Spinal cord (tissue), 9 donors: ENCODE measurements at regions not wholly inside any gene's neighbourhood (a gene's known extent, or its start where the extent isn't known, plus 50 kb on each side); places are given as distances from the start of the nearest gene placed in this dataset.

Experiments used
- DNase-seq, 6 donors: peaks; one replicate each; pipeline versions ENCODE4 v3.0.0 to v3.0.0-alpha.2; 2013 to 2015; ENCODE audit warnings: low spot score in 6 of 6, low read depth in 4 of 6
- H3K27ac ChIP-seq: one replicate; pipeline ENCODE4 v1.5.1; 2013; ENCODE audit warnings: low read depth, low read length, control low read depth
- H3K27me3 ChIP-seq: one replicate; pipeline ENCODE4 v1.6.1; 2013; ENCODE audit warnings: low read length; ENCODE audit not compliant: control insufficient read depth, insufficient read depth
- H3K36me3 ChIP-seq: one replicate; pipeline ENCODE4 v1.6.1; 2013; ENCODE audit warnings: low read length; ENCODE audit not compliant: control insufficient read depth, insufficient read depth
- H3K4me1 ChIP-seq: one replicate; pipeline ENCODE4 v1.6.1; 2013; ENCODE audit warnings: low read length; ENCODE audit not compliant: control insufficient read depth, insufficient read depth
- H3K4me3 ChIP-seq: one replicate; pipeline ENCODE4 v1.5.1; 2013; ENCODE audit warnings: low read depth, low read length, control low read depth
- H3K9me3 ChIP-seq: one replicate; pipeline ENCODE4 v1.6.1; 2013; ENCODE audit warnings: low read length; ENCODE audit not compliant: control insufficient read depth, insufficient read depth
- WGBS: methylation state at CpG from one replicate; pipeline ENCODE4 v1.1.5; 2013; ENCODE audit warnings: missing lambda C conversion rate; ENCODE audit not compliant: insufficient coverage; 5-methylcytosine and 5-hydroxymethylcytosine counted together
- donor health status: healthy.

DNA sequence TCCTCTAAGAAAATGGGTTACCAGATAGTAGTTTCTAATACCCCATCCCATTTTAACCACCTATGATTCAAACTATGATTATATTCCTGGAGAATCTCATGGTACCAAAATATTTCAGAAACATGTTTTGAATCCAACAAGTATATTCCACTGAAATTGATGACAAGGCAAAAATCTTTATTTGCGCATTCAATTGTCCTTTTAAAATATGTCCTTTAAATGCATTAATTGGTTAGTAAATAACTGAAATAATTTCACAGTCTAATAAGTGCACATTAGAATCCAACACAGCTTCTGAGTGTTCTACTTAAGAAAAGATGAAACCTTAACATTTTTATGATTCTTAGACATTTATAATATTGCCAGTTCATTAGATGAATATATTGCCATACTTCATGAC lies 356.6 kb downstream of the SETD4 start:
- WGBS = no CpG with 5 or more reads among the region's 1 CpG
- Histone ChIP-seq H3K4me1 (no peaks in the 10 kb centered on the region), H3K9me3 (no peaks in the 10 kb centered on the region), H3K27me3 (no peaks in the 10 kb centered on the region), H3K27ac (no peak overlapping the region), H3K36me3 (no peaks in the 10 kb centered on the region), H3K4me3 (no peak overlapping the region)
- DNase-seq = no peak

DNA sequence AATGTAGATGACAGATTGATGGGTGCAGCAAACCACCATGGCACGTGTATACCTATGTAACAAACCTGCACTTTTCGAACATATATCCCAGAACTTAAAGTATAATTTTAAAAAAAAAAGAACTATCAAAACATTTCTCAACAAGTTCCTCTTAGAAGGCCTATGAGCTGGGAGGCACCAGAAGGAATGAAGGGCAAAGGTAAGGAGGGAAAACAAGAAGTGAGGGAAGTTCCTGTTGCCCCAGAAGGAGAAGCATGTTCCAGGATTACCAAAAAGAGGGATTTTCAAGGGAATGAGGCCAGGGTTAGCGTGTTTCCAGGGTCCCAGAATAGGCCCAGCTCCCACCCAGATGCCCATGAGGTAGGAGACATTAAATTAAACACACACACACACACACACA lies 361.0 kb downstream of the SETD4 start:
- Histone ChIP-seq H3K9me3 (no peaks in the 10 kb centered on the region), H3K36me3 (no peaks in the 10 kb centered on the region), H3K27ac (no peak overlapping the region), H3K27me3 (no peaks in the 10 kb centered on the region), H3K4me3 (no peak overlapping the region), H3K4me1 (peaks cover 4% of the 10 kb centered on the region)
- DNase-seq = no peak
- WGBS = no CpG with 5 or more reads among the region's 3 CpGs

GRCh38 chr21:35697321-35697808 lies 363.0 kb downstream of the SETD4 start:
- Histone ChIP-seq H3K27ac (no peak overlapping the region), H3K4me1 (peaks cover 4% of the 10 kb centered on the region), H3K27me3 (no peaks in the 10 kb centered on the region), H3K9me3 (no peaks in the 10 kb centered on the region), H3K36me3 (no peaks in the 10 kb centered on the region), H3K4me3 (no peak overlapping the region)
- WGBS = 6% methylated on average over 3 of the region's 3 CpGs
- peak in 4 of 6 donors; percentile 9 to 79 (median 52) for DNase-seq

DNA sequence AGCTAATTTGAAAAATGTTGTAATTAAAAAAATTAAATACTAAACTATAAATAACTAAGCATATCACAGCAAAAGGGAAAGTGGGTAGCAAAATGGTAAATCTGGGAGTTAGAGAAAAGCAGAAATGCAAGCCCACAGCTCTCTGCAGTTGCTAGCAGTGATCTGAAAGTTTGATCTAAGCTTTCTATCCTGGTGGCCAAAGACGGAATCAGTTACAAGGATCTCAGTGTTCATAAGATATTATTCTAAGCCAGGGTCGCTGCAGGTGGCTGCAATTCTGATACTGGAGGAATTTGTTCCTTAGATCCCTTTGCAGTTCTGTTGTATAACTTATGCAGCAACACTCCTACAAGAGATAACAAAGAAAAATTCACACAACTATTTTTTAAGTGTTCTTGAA lies 363.7 kb downstream of the SETD4 start:
- H3K27ac ChIP-seq = no peak overlapping the region
- DNase-seq = peak in 1 of 6 donors; percentile 12
- no peak overlapping the region for H3K4me3 ChIP-seq
- no peaks in the 10 kb centered on the region for H3K27me3 ChIP-seq
- peaks cover 4% of the 10 kb centered on the region for H3K4me1 ChIP-seq
- H3K36me3 ChIP-seq = no peaks in the 10 kb centered on the region
- no peaks in the 10 kb centered on the region for H3K9me3 ChIP-seq
- WGBS = no CpG with 5 or more reads among the region's 2 CpGs

GRCh38 chr21:35692311-35692710 lies 368.0 kb downstream of the SETD4 start:
- Histone ChIP-seq H3K36me3 (no peaks in the 10 kb centered on the region), H3K4me3 (no peak overlapping the region), H3K27me3 (no peaks in the 10 kb centered on the region), H3K9me3 (no peaks in the 10 kb centered on the region), H3K27ac (no peak overlapping the region), H3K4me1 (peaks cover 3% of the 10 kb centered on the region)
- WGBS = no CpG with 5 or more reads among the region's 2 CpGs
- DNase-seq = no peak

DNA sequence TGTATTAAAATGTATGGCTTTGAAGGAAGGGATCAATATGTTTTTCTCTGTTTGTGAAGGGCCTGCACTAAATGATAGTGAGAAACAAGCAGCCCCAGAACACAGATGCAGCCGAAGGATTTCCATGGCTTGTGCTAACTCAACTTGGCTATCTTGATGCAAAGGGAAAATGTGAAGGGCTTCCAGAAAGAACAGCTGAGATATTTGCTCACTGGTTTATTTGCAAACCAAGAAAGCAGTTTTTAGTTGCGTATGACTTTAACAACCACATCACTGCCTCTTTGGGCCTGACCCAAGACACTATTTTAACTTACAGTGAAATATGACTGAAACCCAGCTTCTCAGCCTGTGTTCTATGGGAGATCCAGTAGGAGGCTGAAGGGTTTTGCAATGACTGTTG lies 369.9 kb downstream of the SETD4 start:
- Histone ChIP-seq H3K9me3 (no peaks in the 10 kb centered on the region), H3K4me1 (no peaks in the 10 kb centered on the region), H3K36me3 (no peaks in the 10 kb centered on the region), H3K4me3 (no peak overlapping the region), H3K27me3 (no peaks in the 10 kb centered on the region), H3K27ac (no peak overlapping the region)
- DNase-seq = peak in 1 of 6 donors; percentile 59
- WGBS = 100% methylated on average over 1 of the region's 2 CpGs

DNA sequence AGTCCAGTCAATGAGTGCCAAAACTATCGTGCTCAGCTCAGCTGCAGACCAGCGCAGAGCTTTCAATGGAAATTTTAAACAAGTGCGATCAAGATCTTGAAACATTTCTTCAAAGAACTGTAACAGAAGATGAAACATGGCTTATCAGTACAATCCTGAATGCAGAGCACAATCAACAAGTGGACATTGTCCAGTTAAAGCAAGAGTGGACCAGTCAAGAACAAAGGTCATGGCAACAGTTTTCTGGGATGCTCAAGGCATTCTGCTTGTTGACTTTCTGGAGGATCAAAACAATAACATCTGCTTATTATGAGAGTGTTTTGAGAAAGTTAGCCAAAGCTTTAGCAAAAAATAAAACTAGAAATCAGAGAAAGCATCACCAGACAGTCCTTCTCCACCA lies 374.2 kb downstream of the SETD4 start:
- Histone ChIP-seq H3K9me3 (no peaks in the 10 kb centered on the region), H3K27me3 (no peaks in the 10 kb centered on the region), H3K4me1 (no peaks in the 10 kb centered on the region), H3K27ac (no peak overlapping the region), H3K4me3 (no peak overlapping the region), H3K36me3 (no peaks in the 10 kb centered on the region)
- WGBS = 72% methylated on average over 3 of the region's 3 CpGs
- DNase-seq = no peak

DNA sequence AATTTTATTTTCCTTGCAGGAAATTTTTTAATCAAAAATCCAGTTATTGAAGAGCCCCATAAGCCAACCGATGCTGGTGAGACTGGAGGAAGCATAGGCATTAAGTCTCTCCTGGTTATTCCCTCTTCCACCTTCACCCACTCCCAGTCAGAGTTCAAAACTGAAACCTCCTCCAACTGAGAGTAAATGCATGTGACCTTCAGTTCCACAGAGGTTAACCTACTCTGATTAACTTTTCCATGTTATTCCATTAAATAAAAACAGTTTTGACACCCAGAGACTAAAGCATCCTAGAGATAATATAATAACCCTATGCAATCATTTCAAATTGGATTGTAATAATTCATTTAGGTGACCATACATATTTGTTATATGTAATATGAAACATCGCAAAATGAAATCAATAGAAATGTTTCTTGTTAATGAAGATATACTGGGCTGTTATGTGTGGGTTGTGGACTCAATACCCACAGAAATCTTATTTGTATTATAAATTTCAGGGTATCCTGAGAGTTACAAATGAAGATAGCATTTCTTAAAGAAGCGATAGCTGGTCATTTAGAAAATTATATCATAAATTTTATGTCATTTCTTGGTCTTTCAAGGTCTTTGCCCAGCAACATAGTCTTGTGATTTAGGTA lies 376.5 kb downstream of the SETD4 start:
- no CpG with 5 or more reads among the region's 3 CpGs for WGBS
- H3K27me3 ChIP-seq = no peaks in the 10 kb centered on the region
- no peaks in the 10 kb centered on the region for H3K36me3 ChIP-seq

GRCh38 chr21:35682904-35683549 lies 377.3 kb downstream of the SETD4 start:
- Histone ChIP-seq H3K36me3 (no peaks in the 10 kb centered on the region), H3K9me3 (no peaks in the 10 kb centered on the region), H3K4me3 (no peak overlapping the region), H3K4me1 (no peaks in the 10 kb centered on the region), H3K27ac (no peak overlapping the region), H3K27me3 (no peaks in the 10 kb centered on the region)
- WGBS = no CpG with 5 or more reads among the region's 2 CpGs
- DNase-seq = no peak

More for the DNA sequence above, 376.5 kb downstream of the SETD4 start:
- Histone ChIP-seq H3K4me3 (no peak overlapping the region), H3K27ac (no peak overlapping the region), H3K9me3 (no peaks in the 10 kb centered on the region), H3K4me1 (no peaks in the 10 kb centered on the region)
- no peak for DNase-seq

DNA sequence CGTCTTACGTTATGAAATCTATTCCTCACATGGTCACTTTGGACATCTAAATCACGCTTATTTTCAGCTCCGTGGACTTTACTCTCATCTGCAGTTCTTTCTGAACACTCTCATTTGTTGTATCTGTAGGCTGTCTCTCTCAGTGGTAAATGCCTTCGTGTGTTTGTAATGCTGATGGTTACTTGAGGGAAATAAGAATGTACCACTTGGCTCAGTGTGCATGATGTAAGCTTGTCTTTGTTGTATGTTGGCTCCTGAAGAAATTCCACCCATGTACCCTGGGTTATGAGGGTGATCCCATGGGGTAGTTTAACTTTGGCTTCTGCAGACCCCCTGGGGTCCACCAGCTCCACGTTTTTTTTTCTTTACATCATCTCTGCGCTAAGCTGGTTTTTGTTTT lies 378.4 kb downstream of the SETD4 start:
- 74% methylated on average over 4 of the region's 7 CpGs for WGBS
- Histone ChIP-seq H3K27me3 (no peaks in the 10 kb centered on the region), H3K4me1 (no peaks in the 10 kb centered on the region), H3K27ac (no peak overlapping the region), H3K9me3 (no peaks in the 10 kb centered on the region), H3K4me3 (no peak overlapping the region), H3K36me3 (no peaks in the 10 kb centered on the region)
- no peak for DNase-seq
